Activated T-cell treated with anti-CD3 and anti-CD28 coated beads, Interleukin-2, amount 50 U/mL, for 48 hours (primary cell): ENCODE measurements at regions not wholly inside any gene's neighbourhood (a gene's known extent, or its start where the extent isn't known, plus 50 kb on each side); places are given as distances from the start of the nearest gene placed in this dataset.
A peak's percentile ranks its signal among the peaks of the same experiment; 100 is the strongest.
"Not testable (repeated sequence)": the region's sequence is repeated elsewhere in the genome, so short reads cannot be mapped to it uniquely, and the experiment has no call there.

Experiments
- DNase-seq, 2 experiments: peaks; one replicate each; pipeline ENCODE4 v3.0.0-alpha.2; 2020

DNA sequence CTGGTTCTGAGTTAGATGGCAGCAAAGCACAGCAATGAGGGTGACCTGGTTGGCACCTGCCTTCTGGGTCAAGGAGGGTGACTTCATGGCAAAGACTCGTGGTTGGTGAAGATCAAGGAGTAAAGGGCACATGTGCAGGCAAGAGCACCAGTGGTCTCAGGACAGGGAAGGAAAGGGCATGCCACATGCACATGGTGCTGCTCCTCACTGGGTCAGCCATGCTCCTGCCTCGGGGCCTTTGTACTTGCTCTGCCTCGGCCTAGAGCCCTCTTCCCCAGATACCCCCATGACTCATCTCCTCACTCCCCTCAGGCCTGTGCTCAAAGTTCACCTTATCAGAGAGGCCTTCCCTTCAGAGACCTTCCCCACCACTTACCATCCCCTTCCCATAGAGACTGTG lies 106.7 kb upstream of the KDM7A start:
- DNase-seq = no peak

DNA sequence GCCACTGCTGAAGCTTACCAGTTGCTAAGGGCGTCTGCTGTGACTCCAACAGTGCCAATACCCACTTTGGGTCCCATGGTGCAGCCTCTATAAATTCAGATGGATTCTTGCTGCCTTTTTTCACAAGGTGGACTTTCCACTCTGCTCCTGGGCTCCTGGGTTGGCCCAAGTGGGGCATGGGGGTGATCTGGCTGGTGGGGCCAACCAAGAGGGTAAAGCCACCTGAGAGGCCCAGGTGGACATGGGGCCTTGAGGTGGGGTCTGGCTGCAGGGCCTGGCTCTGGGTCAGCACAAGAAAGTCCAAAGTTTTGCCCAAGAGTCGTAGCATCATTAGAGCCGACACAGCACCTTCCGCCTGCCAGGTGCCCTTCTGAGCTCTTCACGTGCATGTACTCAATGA lies 105.2 kb upstream of the KDM7A start:
- no peak for DNase-seq

DNA sequence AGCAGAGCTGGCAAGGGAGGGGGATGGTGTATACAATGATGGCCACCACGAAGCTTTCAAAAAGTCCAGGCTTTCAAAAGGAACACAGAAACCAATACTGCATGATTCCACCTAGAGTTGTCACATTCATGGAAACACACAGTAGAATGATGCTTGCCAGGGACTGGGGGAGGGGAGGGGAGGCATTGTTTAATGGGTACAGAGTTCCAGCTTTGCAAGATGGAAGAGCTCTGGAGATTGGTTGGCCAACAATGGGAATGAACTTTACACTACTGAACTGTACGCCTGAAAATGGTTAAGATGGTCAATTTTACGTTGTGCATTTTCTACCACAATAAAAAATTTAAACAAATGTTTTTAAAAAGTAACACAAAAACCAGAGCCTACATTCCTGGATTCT lies 104.5 kb upstream of the KDM7A start:
- DNase-seq = no peak

DNA sequence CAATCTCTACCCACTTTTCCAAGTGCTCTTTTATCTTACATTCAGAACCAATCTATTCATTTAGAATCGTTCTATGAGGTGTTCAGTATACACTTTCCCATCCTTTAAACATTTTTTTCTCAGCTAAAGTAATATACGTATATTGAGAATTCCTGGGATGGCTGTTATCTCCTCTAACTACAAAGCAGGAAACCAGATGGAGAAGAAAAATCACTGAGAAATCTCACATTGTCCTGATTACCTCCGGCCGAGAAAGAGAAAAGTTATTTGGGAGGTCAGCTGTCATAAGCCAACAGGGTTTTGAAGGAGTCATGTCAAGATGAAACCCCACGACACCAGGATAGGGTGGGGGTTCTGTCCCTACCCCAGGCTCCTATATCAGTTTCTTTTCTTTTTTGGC lies 99.2 kb upstream of the KDM7A start:
- DNase-seq = no peak

DNA sequence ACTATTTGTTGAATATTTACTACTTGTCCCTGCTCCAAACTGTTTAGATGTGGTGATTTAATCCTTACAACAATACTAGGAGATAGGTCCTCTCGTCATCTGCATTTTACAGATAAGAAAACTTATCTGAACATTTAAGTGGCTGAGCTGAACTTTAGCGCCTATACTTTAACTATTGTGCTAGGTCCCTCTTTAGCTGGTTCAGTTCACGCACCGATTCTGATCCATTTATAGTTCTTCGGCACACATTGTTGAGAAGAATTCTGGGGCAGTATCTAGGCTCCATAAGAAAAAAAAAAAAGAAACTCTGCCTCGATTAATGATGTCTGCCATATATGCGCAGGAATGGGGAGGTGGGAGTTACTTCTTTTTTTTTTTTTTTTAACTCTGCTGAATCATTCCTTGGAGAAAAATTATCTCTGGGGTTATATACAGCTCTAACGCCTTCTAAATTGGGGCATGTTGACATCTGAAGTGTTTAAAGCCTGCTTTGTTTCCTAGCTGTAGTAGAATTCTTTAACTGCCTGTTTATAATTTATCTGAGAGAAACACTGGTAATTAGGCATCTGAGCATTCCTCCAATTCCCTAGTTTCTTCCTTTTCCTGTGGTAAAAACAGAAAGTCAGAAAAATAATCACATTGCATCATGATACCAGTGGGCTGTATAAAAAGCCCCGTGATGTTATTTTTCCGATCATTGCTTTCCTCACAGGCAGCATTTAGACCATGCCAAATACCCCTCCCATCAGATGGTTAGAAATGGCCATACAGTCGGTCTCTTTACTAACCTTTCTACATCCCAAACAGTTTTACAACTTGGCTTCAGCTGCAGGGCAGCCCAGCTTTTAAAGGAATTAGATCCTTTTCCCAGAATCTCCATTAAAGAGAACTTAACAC lies 98.5 kb upstream of the KDM7A start:
- DNase-seq = no peak

DNA sequence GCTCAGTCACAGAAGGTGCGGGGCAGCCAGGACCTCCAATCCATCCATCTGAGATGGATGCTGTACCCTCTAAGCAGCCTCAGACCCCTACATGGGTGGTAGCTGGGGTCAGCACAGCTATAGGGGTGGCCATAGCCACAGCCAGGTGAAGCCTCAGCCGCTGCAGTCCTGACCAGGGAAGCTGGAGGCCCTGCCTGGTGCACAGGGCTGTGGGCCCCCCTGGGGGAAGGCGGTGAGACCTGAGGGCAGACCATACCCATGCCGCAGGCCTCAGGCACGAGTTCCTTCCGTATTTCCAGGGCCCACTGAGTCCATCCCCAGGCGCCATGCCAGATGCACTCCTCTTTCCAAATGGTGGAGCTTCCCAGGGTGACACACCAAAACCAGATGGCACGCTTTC lies 96.6 kb upstream of the KDM7A start:
- no peak for DNase-seq

DNA sequence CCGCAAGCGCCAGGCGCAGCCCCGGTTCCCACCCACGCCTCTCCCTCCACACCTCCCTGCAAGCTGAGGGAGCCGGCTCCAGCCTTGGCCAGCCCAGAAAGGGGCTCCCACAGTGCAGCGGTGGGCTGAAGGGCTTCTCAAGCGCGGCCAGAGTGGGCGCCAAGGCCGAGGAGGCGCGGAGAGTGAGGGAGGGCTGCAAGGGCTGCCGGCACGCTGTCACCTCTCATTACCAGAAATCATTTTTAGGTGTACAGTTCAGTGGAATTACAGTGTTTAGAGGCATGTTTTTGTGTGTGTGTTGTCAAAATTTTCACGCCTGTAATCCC lies 94.8 kb upstream of the KDM7A start:
- not testable (repeated sequence) for DNase-seq

DNA sequence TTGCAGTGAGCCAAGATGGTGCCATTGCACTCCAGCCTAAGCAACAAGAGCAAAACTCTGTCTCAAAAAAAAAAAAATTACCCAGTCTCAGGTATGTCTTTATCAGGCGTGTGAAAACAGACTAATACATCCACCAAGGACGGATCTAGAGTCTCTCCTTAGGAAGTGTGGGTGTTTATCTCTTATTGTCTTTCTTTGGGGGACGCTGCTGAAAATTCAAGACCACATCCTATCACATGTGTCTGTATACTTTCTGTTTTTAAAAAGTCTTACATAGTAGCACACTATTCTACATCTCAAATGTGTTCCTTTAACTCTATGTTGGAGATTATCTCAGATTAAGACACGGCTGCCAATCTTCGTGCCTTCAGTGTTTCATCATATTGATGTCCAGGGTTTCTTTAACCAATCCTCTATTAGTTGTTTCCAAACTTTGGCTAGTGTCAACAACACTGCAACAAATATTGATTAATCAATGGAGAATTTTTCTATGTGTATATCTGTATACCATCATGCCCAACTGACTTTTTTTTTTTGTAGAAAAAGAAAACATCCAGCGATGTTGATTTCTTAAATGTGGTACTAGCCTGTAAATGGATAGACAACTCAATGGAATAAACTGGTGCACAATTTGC lies 92.3 kb upstream of the KDM7A start:
- DNase-seq = no peak

DNA sequence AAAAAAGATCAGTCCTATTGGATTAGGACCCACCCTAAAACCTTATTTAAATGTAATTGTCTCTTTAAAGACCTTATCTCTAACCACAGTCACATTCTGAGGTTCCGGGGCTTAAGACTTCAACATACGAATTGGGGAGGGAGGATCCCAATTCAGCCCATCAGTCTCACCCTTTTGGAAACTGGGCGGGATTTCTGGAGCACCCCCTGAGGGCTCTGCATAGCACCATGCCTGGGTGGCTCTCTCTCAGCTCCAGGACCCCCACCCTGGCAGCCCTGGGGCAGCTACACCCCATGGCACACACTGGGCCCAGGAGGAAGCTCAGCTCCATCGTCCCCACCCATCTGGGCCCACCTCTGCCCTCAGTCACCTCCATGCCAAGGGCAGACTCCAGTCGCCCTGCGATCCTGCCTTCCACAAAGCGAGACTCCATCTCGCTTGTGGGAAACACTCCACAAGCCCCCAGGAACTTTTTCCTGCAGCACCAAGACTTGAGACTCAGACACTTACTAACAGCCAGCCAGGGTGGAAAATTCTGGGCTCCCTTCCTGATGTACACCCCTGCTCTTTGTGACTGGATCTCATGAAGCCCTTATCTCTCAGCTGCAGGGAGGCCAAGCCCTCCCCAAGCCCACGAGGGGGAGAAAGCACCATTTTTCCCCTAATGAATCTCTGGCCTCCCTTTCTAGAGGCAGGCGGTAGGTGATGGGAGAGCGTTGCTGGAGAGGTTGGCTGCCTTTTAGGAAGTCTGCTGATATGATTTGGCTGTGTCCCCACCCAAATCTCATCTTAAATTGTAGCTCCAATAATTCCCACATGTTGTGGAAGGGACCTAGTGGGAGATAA lies 90.8 kb upstream of the KDM7A start:
- DNase-seq = no peak

DNA sequence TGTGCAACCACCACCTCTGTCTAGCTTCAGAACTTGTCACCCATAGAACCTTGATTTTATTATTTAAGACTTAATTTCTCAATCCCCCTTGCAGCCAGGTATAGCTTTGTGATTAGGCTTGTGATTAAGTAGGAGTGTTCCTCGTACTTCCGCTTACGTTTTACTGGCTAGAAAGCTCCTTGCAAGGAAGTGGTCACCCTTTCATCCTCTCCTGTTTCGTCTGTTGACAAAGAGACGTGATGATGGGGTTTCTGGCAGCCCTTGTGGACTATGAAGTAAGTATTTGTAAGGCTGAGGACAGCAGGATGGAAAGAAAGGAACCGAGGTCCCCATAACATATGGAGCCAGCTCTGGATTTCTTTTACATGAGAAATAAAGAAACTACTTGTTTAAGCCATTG lies 86.5 kb upstream of the KDM7A start:
- peak in 1 of 2 experiments; percentile 36 for DNase-seq

DNA sequence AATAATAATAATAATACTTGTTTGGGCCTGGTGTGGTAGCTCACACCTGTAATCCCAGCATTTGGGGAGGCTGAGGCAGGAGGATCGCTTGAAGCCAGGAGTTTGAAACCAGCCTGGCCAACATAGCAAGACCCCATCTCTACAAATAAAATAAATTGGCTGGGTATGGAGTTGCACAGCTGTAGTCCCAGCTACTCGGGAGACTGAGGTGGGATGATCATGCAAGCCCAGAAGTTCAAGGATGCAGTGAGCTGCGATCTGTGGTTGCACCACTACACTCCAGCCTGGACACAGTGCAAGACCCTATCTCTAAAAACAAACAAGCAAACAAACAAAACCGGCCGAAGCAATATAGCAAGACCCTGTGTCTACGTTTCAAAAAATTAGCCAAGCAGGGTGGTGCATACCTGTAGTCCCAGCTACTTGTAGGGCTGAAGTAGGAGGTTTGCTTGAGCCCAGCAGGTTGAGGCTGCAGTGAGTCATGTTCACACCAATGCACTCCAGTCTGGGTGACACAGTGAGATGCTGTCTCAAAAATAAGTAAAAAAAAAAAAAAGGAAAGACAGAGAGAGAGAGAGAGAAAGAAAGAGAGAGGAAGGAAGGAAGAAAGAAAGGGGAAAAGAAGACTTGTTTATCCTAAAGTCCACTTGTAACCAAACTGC lies 85.6 kb upstream of the KDM7A start:
- no peak for DNase-seq

DNA sequence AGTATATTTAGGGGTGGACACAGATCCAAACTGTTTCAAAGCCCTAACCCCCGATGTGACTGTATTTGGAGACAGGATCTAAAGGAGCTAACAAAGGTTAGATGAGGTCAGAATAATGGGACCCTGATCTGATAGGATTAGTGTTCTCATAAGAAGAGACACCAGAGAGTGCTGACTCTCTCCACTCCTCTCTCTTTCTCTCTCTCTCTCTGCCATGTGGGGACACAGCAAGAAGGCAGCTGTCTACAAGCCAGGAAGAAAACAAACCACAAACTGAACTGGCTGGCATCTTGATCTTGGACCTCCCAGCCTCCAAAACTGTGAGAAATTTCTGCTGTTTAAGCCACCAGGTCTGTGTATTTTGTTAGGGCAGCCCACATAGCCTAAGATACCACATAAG lies 84.7 kb upstream of the KDM7A start:
- no peak for DNase-seq

DNA sequence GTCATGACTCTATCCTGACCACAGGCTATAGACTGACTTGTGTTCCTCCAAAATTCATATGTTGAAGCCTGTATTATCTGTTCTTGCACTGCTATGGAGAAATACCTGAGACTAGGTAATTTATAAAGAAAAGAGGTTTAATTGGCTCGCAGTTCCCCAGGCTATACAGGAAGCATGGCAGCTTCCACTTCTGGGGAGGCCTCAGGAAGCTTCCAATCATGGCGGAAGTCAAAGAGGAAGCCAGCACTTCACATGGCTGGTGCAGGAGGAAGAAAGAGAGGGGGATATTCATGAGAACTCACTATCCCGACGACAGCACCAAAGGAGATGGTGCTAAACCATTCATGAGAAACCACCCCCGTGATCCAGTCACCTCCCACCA lies 84.3 kb upstream of the KDM7A start:
- DNase-seq = no peak

DNA sequence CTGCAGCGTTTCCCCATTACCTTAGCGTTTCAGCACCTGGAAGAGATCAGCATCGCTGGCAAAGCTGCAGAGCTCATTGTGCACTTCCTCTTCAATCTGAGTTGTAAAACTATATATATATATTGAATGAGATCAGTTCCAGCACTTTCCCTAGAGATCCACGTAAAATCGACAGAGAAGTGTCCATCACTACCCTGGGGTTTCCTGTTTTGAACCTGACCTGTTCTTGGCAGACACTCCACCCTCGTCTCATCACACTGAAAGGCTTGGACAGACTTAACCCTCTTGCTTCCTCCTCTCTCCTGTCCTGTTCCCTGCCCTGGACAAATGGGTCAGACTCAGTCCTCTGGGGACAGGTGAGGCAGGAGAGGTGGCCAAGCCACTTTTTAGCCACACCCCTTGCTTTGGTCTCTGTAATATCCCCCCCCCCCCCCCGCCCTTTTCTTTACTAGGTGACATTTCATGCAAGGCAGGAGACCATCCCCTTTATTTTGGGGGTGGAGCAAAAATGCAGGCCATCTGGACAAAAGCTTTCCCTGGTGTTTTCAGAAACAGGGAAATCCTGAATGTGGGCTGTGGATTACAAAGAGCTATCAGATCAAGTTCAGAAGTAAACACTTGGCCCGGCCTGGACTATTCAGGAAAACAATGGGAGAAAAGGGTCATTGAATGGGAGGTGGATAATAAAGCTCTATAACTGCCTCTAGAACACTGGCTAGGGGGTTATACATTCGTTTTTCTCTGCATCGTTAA lies 83.7 kb upstream of the KDM7A start:
- DNase-seq = no peak

DNA sequence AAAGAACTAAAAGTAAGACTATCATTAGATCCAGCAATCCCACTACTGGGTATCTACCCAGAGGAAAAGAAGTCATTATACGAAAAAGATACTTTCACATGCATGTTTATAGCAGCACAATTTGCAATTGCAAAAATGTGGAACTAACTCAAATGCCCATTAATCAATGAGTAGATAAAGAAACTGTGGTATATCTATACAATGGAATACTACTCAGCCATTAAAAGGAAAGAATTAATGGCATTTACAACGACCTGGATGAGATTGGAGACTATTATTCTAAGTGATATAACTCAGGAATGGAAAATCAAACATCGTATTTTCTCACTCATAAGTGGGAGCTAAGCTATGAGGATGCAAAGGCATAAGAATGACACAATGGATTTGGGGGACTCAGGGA lies 80.5 kb upstream of the KDM7A start:
- not testable (repeated sequence) for DNase-seq

DNA sequence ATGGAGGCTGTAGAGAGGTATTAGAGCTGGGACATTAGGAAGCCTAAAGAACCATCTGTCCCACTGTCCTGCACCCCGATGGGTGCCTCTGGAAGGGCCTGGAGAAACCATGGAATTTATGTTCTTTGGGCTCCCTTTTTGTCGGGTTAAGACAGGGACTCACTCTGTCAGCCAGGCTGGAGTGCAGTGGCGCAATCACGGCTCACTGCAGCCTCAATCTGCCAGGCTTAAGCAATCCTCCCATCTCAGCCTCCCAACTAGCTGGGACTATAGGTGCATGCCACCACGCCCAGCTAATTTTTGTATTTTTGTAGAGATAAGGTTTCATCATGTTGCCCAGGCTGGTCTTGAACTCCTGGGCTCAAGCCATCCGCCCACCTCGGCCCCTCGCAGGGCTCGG lies 78.2 kb upstream of the KDM7A start:
- not testable (repeated sequence) for DNase-seq

DNA sequence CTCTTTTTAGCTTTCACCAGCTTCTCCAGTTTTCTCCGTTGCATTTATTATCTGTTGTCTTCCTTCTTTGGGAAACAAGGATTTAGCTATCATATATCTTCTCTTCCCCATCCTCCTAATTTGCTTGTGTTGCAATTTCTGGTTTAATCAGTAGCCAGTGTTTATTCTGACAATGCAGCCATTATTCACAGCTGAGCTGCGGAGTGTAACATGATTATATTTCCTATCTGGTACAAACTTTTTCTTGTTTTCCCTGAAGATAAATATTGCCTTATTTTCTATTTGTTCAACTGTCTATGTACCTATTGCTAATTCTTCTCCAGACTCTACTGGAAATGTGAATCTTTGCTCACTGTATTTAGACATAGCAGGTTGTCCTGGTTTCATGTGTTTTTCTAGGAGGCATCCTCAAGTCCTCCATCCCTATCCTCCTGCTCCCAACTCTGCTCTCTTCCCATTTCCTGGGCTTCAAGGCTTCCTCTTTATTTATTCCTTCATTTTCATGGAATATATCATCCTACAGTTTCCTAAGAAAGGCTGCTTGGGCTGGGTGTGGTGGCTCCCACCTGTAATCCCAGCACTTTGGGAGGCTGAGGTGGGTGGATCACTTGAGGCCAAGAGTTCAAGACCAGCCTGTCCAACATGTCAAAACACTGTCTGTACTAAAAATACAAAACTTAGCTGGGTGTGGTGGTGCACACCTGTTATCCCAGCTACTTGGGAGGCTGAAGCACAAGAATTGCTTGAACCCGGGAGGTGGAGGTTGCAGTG lies 72.4 kb upstream of the KDM7A start:
- DNase-seq = no peak

DNA sequence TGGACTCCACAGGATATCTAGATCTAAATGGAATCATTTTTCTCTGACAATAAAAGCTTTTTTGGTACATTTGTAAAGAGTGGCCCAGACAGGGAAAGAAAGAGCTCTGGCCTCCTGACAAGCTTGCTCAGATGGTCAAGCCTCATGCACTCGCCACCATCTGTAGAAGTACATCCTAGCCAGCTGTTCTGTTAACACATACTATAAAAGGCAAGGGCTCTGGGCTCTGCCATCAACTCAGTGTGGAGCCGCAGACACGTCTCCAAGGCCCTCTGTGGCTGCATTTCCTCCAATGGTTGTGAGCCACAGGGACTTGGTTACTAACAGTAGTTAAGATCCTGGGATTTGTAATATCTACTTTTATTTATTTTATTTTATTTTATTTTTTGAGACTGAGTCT lies 70.8 kb upstream of the KDM7A start:
- no peak for DNase-seq

DNA sequence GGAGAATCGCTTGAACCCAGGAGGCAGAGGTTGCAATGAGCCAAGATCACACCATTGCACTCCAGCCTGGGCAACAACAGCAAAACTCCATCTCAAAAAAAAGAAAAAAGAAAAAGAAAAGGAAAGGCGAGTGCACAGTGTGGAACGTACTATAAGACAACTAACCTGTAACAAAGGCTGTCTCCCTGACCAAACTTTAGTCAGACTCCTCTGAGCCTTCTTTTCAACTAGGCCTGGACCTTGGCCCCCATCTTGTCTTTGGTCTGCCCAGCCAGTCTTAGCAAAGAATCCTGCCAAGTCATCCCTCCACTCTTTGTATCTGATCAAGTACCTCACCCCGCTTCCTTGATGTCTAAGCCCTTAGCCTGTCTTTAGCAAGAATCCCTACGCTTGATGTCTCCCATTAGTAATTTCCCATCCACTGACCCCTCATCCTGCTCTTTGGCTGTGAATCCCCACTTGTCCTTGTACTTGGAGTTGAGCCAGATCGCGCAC lies 68.9 kb upstream of the KDM7A start:
- DNase-seq = no peak

DNA sequence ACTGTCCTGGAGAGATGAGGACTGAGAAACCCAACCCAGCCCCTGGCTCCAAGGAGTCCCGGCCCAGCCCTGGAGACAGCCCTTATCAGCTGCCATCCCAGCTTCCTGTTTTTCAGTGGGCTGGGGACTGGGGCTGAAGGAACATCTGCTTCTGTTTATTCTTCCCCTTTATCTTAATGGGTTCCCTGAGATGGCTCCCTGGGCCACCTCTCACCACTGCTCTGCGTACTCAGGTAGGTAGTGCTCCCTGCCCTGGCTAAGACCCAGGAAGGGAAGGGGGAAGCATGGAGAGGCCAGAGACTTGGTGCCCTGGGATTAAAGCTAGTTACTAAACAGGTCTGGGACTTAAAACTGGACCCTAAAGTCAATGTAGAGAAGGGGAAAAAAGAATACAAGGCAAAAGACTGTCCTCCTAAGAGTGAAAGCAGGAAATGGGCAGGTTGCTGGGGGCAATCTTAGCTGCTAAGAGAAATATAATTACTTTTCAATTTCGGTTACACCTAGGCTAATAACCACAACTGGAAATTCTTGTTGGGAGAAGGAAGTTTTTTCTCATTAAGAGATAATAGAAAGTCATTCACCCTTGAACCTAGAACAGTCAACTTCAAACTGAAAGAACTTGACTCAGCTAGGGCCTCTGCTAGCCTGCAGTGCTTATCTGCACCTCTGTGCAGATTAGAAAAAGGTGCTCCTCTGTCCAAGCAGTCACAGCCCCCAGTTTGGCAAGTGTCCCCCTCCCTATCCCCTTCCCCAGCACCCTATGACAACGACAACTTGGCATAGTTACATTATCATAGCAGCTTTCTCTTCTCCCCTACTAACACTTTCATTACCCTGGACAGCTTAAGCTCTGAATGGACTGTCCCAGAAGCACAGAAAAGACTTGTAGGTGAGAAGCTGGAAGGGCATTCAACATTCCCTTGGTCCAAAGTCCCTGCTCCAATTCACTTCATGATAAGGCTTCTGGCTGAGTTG lies 65.6 kb upstream of the KDM7A start:
- DNase-seq = no peak

DNA sequence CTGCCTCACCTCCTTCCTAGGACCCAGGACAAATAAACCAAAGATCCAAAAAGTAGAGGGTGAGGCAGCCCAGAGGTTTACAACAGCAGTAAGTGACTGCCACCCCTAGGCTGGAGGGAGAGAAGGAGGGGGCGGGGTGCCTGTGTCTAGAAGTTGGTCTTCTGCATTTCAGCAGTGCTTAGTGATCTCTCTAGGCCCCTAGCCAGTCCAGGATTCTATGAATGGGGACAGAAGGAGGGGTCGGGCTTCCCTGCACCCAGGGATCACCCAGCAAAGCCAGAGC lies 62.8 kb upstream of the KDM7A start:
- DNase-seq = no peak
